Type B pancreatic cell (in vitro differentiated cells): ENCODE measurements at regions not wholly inside any gene's neighbourhood (a gene's known extent, or its start where the extent isn't known, plus 50 kb on each side); places are given as distances from the start of the nearest gene placed in this dataset.

Experiments
- DNase-seq: peaks from one replicate; pipeline ENCODE4 v3.0.0; 2021; ENCODE audit warnings: mixed read lengths; ENCODE audit not compliant: unreplicated experiment; ENCODE audit errors: extremely low spot score
- H3K27ac Mint-ChIP-seq: 2 replicates; pipeline ENCODE4 v1.8.0; 2021; ENCODE audit warnings: mild to moderate bottlenecking, mixed read lengths
- H3K27me3 Mint-ChIP-seq: 2 replicates; pipeline ENCODE4 v1.8.0; 2021; ENCODE audit warnings: mixed read lengths
- H3K36me3 Mint-ChIP-seq: 2 replicates; pipeline ENCODE4 v1.8.0; 2021; ENCODE audit warnings: mixed read lengths
- H3K4me1 Mint-ChIP-seq: one replicate; pipeline ENCODE4 v1.8.0; 2021; ENCODE audit warnings: mixed read lengths; ENCODE audit not compliant: unreplicated experiment
- H3K4me3 Mint-ChIP-seq: 2 replicates; pipeline ENCODE4 v1.8.0; 2021; ENCODE audit warnings: mild to moderate bottlenecking, mixed read lengths
- H3K9me3 Mint-ChIP-seq: 2 replicates; pipeline ENCODE4 v1.8.0; 2021; ENCODE audit warnings: mixed read lengths
- TF ChIP-seq, protein P1 (sequence below): fragments of 200-600 bp; sonication (generic); conservative IDR thresholded peaks from 2 replicates; pipeline ENCODE4 v1.5.0; 2021; ENCODE audit warnings: antibody characterized with exemption, mild to moderate bottlenecking

DNA sequence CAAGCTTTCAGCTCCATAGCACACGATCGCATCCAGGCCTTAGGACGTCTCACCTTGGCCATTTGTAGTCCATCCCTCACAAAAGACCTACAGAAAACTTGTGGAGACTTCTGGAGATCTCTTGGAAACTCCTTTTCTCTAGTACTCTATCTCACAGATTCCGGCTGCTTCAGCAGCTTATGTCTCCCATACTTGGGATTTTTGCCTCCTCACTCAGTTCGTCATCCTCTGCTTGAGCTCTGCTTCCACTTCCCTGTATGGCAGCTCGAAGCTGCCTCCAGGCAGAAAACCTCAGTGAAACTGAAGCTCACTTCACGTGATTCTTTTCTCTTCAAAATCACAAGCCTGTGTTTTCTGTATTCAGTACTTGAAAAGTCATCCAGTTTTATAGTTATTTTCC is 178.7 kb upstream of the GDF10 start:
- Mint-ChIP-seq H3K36me3 (no peaks in the 10 kb centered on the region), H3K27me3 (peaks cover 8% of the 10 kb centered on the region), H3K4me3 (no peak overlapping the region), H3K4me1 (peaks cover 4% of the 10 kb centered on the region), H3K9me3 (peaks cover 4% of the 10 kb centered on the region), H3K27ac (peak overlapping the region; percentile 53)
- peak; percentile 10 for DNase-seq
- TF ChIP-seq, protein P1, sequence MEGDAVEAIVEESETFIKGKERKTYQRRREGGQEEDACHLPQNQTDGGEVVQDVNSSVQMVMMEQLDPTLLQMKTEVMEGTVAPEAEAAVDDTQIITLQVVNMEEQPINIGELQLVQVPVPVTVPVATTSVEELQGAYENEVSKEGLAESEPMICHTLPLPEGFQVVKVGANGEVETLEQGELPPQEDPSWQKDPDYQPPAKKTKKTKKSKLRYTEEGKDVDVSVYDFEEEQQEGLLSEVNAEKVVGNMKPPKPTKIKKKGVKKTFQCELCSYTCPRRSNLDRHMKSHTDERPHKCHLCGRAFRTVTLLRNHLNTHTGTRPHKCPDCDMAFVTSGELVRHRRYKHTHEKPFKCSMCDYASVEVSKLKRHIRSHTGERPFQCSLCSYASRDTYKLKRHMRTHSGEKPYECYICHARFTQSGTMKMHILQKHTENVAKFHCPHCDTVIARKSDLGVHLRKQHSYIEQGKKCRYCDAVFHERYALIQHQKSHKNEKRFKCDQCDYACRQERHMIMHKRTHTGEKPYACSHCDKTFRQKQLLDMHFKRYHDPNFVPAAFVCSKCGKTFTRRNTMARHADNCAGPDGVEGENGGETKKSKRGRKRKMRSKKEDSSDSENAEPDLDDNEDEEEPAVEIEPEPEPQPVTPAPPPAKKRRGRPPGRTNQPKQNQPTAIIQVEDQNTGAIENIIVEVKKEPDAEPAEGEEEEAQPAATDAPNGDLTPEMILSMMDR: no peak

DNA sequence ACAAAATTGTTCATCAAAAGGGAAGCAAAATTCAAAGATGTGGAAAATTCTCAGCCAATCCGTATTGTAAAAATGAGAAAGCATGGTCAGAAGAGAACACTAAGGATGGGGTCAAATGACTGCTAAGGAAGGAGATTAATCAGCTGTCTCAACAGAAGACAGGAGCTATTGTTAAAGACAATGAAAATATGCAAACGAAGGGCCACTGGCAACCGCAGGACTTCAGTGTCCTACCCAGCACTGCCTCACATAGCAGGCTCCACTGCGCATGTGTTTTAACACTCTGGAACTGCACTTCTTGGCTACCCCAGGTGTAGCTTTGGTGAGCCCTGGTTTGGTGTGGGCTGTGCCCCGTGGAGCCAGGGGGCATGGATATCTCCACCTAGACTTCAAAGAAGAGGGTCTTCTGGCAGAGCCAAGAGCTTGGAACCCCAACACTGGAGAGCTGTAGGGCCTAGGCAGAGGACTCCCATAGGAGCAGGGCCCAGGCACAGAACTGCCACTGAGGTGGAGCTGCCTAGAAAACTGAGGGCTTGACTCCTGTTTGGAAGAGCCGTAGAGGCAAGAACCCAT is 176.2 kb upstream of the GDF10 start:
- TF ChIP-seq, protein P1: no peak
- Mint-ChIP-seq H3K27me3 (peaks cover 2% of the 10 kb centered on the region), H3K36me3 (no peaks in the 10 kb centered on the region), H3K27ac (no peak overlapping the region), H3K4me1 (peaks cover 4% of the 10 kb centered on the region), H3K4me3 (no peak overlapping the region), H3K9me3 (peaks cover 4% of the 10 kb centered on the region)
- peak; percentile 43 for DNase-seq

DNA sequence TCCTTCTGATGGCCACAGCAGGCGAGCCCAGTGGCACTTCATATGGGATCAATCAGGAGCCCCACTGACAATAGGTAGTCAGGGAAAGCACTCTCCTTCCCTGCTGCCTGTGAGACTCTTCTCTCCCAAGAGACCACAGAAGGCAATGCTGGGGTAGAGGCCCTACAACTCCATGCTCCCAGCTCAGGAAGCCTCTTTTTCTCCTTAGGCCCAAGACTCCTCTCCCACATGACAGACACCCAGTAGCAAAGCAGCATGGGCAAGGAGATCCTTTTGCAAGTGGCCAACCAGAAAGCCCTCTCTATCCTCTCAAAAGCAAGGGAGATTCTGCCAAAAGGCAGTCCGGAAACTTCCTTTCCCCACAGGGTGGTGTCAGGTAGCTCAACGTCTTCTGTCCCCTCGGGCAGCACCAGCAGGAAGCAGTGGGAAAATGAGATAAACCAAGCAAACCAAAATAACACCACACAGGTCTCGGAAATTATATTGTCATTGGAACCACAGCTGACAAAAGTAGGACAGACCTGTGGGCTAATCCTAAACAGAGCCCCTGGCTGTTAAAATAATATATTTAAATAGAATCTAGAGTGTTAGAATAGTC is 172.7 kb upstream of the GDF10 start:
- Mint-ChIP-seq H3K4me1 (no peaks in the 10 kb centered on the region), H3K36me3 (no peaks in the 10 kb centered on the region), H3K4me3 (no peak overlapping the region), H3K27me3 (no peaks in the 10 kb centered on the region), H3K27ac (no peak overlapping the region), H3K9me3 (peaks cover 4% of the 10 kb centered on the region)
- TF ChIP-seq, protein P1: no peak
- DNase-seq: peak; percentile 22

DNA sequence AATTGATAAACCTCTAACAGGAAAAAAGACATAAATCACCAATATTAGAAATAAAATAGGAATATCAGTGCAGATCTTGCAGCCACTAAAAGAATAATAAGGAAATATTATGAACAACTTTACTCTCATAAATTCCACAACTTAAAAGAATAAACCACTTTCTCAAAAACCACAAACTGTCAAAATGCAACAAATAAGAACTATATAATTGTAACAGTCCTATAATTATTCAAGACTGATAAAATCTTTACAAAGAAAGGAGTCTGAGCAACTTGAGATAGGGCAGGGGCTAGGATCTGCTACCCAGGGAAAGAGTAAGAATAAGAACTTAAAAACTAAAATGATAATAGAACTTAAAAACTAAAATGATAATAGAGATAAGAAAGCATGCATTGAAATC is 169.5 kb upstream of the GDF10 start:
- DNase-seq: no peak
- Mint-ChIP-seq H3K27me3 (no peaks in the 10 kb centered on the region), H3K9me3 (no peaks in the 10 kb centered on the region), H3K4me3 (no peak overlapping the region), H3K36me3 (no peaks in the 10 kb centered on the region), H3K4me1 (no peaks in the 10 kb centered on the region), H3K27ac (no peak overlapping the region)
- TF ChIP-seq, protein P1: no peak

DNA sequence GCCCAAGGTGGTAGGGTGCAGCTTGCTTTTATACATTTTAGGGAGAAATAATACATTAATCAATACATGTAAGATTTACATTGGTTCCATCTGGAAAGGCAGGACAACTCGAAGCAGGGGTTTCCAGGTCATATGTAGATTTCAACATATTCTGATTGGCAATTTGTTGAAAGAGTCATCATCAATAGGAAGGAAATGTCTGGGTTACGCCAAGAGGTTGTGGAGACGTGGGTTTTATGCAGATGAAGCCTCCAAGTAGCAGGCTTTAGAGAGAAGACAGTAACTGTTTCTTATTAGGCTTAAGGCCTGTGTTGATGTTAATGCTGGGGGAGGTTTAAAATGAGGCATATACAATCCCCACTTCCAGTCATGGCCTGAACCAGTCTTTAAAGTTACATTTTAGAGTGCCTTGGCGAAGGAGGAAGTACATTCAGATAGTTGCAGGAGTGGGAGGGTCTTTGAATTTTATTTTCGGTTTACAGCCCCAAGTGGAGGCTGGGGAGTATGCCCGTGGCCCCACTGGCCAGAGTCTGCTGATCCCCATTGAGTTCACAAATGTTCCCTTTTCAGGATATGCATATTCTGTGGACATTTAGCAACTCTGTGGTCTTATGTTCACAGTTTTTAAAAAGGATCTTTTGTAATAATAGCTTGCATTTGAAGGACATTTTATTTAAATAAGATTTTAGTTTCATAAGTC is 166.0 kb upstream of the GDF10 start:
- TF ChIP-seq, protein P1: no peak
- peaks cover 5% of the 10 kb centered on the region for H3K4me1 Mint-ChIP-seq

More for the DNA sequence above, 166.0 kb upstream of the GDF10 start:
- Mint-ChIP-seq H3K27me3 (peaks cover 11% of the 10 kb centered on the region), H3K9me3 (no peaks in the 10 kb centered on the region), H3K36me3 (no peaks in the 10 kb centered on the region), H3K4me3 (no peak overlapping the region), H3K27ac (no peak overlapping the region)
- DNase-seq: no peak
